GM12872 (cell line): ENCODE measurements at regions not wholly inside any gene's neighbourhood (a gene's known extent, or its start where the extent isn't known, plus 50 kb on each side); places are given as distances from the start of the nearest gene placed in this dataset.

Experiments
- CTCF ChIP-seq: IDR thresholded peaks from 3 replicates; pipeline ENCODE4 v1.5.1; 2011; ENCODE audit warnings: low read depth, mild to moderate bottlenecking, low read length, moderate library complexity; ENCODE audit not compliant: insufficient read depth

GRCh38 chr10:120012566-120012965 lies 120.0 kb downstream of the SEC23IP start:
- TF ChIP-seq CTCF: no peak

GRCh38 chr10:120014031-120014430 lies 121.5 kb downstream of the SEC23IP start:
- TF ChIP-seq CTCF: no peak

- TF ChIP-seq CTCF: no peak
Observed at GRCh38 chr10:120015064-120015463, 122.5 kb downstream of the SEC23IP start.

- TF ChIP-seq CTCF: no peak
Observed at GRCh38 chr10:120016906-120017305, 124.4 kb downstream of the SEC23IP start.

GRCh38 chr10:120017733-120018417 lies 125.3 kb downstream of the SEC23IP start:
- TF ChIP-seq CTCF: no peak

GRCh38 chr10:120018695-120019094 lies 126.2 kb downstream of the SEC23IP start:
- no peak for TF ChIP-seq CTCF

- no peak for TF ChIP-seq CTCF
Observed at GRCh38 chr10:120019568-120019967, 127.0 kb downstream of the SEC23IP start.

GRCh38 chr10:120022357-120022756 lies 129.8 kb downstream of the SEC23IP start:
- no peak for TF ChIP-seq CTCF
